ENCODE measurements at regions not wholly inside any gene's neighbourhood (a gene's known extent, or its start where the extent isn't known, plus 50 kb on each side); places are given as distances from the start of the nearest gene placed in this dataset.
"Not testable (repeated sequence)": the region's sequence is repeated elsewhere in the genome, so short reads cannot be mapped to it uniquely, and the experiment has no call there.

- Histone ChIP-seq H3K9me3 (no peaks in the 10 kb centered on the region), H3K4me1 (peaks cover 9 to 51% (median 36%) of the 10 kb centered on the region in 4 donors), H3K27me3 (no peaks in the 10 kb centered on the region), H3K4me3 (no peak overlapping the region), H3K36me3 (no peaks in the 10 kb centered on the region), H3K27ac (replicated peaks in 1 of 4) (peak overlapping the region in 3 of 4 donors; percentile 5 to 53 (median 5))
- WGBS, result 85% methylated on average over 3 of the region's 3 CpGs
- no peak for TF ChIP-seq EP300 (IDR thresholded peaks at IDR 0.05)
- no peak for DNase-seq (ENCODE audit: extremely low spot score)
- intact Hi-C loops (cut with DNase I), result loop anchor here (10.0 kb wide), 2 partner anchors 523 to 747 kb away; no protein-coding TSS in a partner anchor
Observed at GRCh38 chr2:67321588-67321903, 75.6 kb upstream of the ETAA1 start.

GRCh38 chr2:67322353-67323001 lies 74.7 kb upstream of the ETAA1 start:
- H3K27ac ChIP-seq (replicated peaks in 1 of 4), result peak overlapping the region; percentile 5 to 53 (median 24)
- WGBS, result 66% methylated on average over 3 of the region's 3 CpGs
- intact Hi-C loops (cut with DNase I), result loop anchor here (10.0 kb wide), 2 partner anchors 522 to 748 kb away; no protein-coding TSS in a partner anchor
- no peak overlapping the region for H3K4me3 ChIP-seq
- no peaks in the 10 kb centered on the region for H3K27me3 ChIP-seq
- TF ChIP-seq EP300 (IDR thresholded peaks at IDR 0.05), result no peak
- no peak for TF ChIP-seq POLR2A (IDR thresholded peaks at IDR 0.05; ENCODE audit: low read depth)
- TF ChIP-seq POLR2AphosphoS5 (IDR thresholded peaks at IDR 0.05), result peak in 1 of 2 donors; percentile 11
- peak in 2 of 3 experiments; percentile 51 to 63 for TF ChIP-seq CTCF (IDR thresholded peaks at IDR 0.05)
- no peaks in the 10 kb centered on the region for H3K9me3 ChIP-seq
- H3K4me1 ChIP-seq, result peaks cover 9 to 43% (median 29%) of the 10 kb centered on the region in 4 donors
- no peak for DNase-seq (ENCODE audit: extremely low spot score)
- H3K36me3 ChIP-seq, result no peaks in the 10 kb centered on the region

- no peak overlapping the region for H3K4me3 ChIP-seq
- intact Hi-C loops (cut with DNase I), result loop anchor here (10.0 kb wide), 2 partner anchors 521 to 749 kb away; no protein-coding TSS in a partner anchor
- 65% methylated on average over 4 of the region's 4 CpGs for WGBS
- TF ChIP-seq POLR2AphosphoS5 (IDR thresholded peaks at IDR 0.05), result no peak
- TF ChIP-seq EP300 (IDR thresholded peaks at IDR 0.05), result no peak
- TF ChIP-seq POLR2A (IDR thresholded peaks at IDR 0.05; ENCODE audit: low read depth), result no peak
- no peak for TF ChIP-seq CTCF (IDR thresholded peaks at IDR 0.05)
- no peak for DNase-seq (ENCODE audit: extremely low spot score)
- peaks cover 9 to 38% (median 28%) of the 10 kb centered on the region in 4 donors for H3K4me1 ChIP-seq
- no peaks in the 10 kb centered on the region for H3K36me3 ChIP-seq
- H3K27ac ChIP-seq (replicated peaks in 1 of 4), result peak overlapping the region in 1 of 4 donors; percentile 5
- H3K9me3 ChIP-seq, result no peaks in the 10 kb centered on the region
- H3K27me3 ChIP-seq, result no peaks in the 10 kb centered on the region
Observed at GRCh38 chr2:67323209-67323991, 73.7 kb upstream of the ETAA1 start.

- Histone ChIP-seq H3K4me3 (no peak overlapping the region), H3K36me3 (no peaks in the 10 kb centered on the region), H3K4me1 (no peaks in the 10 kb centered on the region), H3K27me3 (no peaks in the 10 kb centered on the region), H3K27ac (replicated peaks in 1 of 4) (no peak overlapping the region), H3K9me3 (no peaks in the 10 kb centered on the region)
- TF ChIP-seq POLR2A (IDR thresholded peaks at IDR 0.05; ENCODE audit: low read depth), result no peak
- TF ChIP-seq CTCF (IDR thresholded peaks at IDR 0.05), result no peak
- TF ChIP-seq POLR2AphosphoS5 (IDR thresholded peaks at IDR 0.05), result no peak
- no peak for TF ChIP-seq EP300 (IDR thresholded peaks at IDR 0.05)
- DNase-seq (ENCODE audit: extremely low spot score), result no peak
- intact Hi-C loops (cut with DNase I), result loop anchor here (10.0 kb wide), 2 partner anchors 515 to 755 kb away; no protein-coding TSS in a partner anchor
Observed at GRCh38 chr2:67329513-67329912, 67.6 kb upstream of the ETAA1 start.

- intact Hi-C loops (cut with DNase I), result loop anchor here (10.0 kb wide), 2 partner anchors 515 to 755 kb away; no protein-coding TSS in a partner anchor
- Histone ChIP-seq H3K4me3 (no peak overlapping the region), H3K36me3 (no peaks in the 10 kb centered on the region), H3K4me1 (no peaks in the 10 kb centered on the region), H3K27ac (replicated peaks in 1 of 4) (no peak overlapping the region), H3K9me3 (no peaks in the 10 kb centered on the region), H3K27me3 (no peaks in the 10 kb centered on the region)
- TF ChIP-seq POLR2AphosphoS5 (IDR thresholded peaks at IDR 0.05) (no peak), POLR2A (IDR thresholded peaks at IDR 0.05; ENCODE audit: low read depth) (no peak), CTCF (IDR thresholded peaks at IDR 0.05) (no peak)
- DNase-seq (ENCODE audit: extremely low spot score), result no peak
Observed at GRCh38 chr2:67329951-67330350, 67.2 kb upstream of the ETAA1 start.

- H3K27ac ChIP-seq (replicated peaks in 1 of 4); H3K9me3 ChIP-seq; H3K36me3 ChIP-seq; intact Hi-C loops (cut with DNase I); H3K27me3 ChIP-seq; DNase-seq (ENCODE audit: extremely low spot score); H3K4me3 ChIP-seq; H3K4me1 ChIP-seq: not testable (repeated sequence)
- 95% methylated on average over 9 of the region's 9 CpGs for WGBS
Observed at GRCh38 chr2:67331419-67332086, 65.6 kb upstream of the ETAA1 start.

Data from esophagus muscularis mucosa (tissue), 4 donors.